HepG2 (cell line): ENCODE measurements at regions not wholly inside any gene's neighbourhood (a gene's known extent, or its start where the extent isn't known, plus 50 kb on each side); places are given as distances from the start of the nearest gene placed in this dataset.

Experiments used
- ATAC-seq: fragments of 200-7000 bp; cut with Tn5 transposase; 3 replicates; pipeline ENCODE4 v1.9.1; 2020; ENCODE audit warnings: mild to moderate bottlenecking, moderate library complexity
- BruUV-seq: library from RNA; stranded (reverse); fragments of 400-500 nt; replicated peaks from 2 replicates; lab custom pipeline; 2021; lab: Mats Ljungman, UMichigan
- CTCF ChIA-PET: fragments of 300-600 bp; formaldehyde crosslinking; extraction: SDS; loops from one replicate; lab custom pipeline; 2021; ENCODE audit warnings: low total read pairs, inconsistent platforms, low intra/inter-chr PET ratio; lab: Yijun Ruan, JAX
- POLR2A ChIA-PET: fragments of 350-600 bp; sonication (Branson Sonifier 250); formaldehyde crosslinking; loops from one replicate; lab custom pipeline; 2020; ENCODE audit warnings: antibody characterized with exemption, inconsistent platforms; lab: Yijun Ruan, JAX
- DNase-seq: peaks from one replicate; pipeline ENCODE4 v3.0.0-alpha.2; 2015; ENCODE audit warnings: low spot score
- FAIRE-seq: peaks from 3 replicates; lab custom pipeline; 2011; peaks lifted over from hg19 to GRCh38; lab: Jason Lieb, UNC
- H2AFZ ChIP-seq: one replicate; pipeline ENCODE4 v1.6.1; 2011; ENCODE audit warnings: low read length, inconsistent platforms
- H3K27ac ChIP-seq: fragments of 300-600 bp; 3 replicates; pipeline ENCODE4 v1.8.0; 2011; ENCODE audit warnings: mixed run types, mild to moderate bottlenecking, mixed read lengths, low read length, inconsistent platforms; ENCODE audit not compliant: insufficient read depth; ENCODE audit errors: extremely low read length
- H3K27me3 ChIP-seq, 2 experiments: fragments of 200-600 bp in 1 of 2; 2 replicates in 1 of 2; 3 replicates in 1 of 2; pipeline versions ENCODE4 v1.6.0 to v1.8.0; 2011; ENCODE audit warnings: low read length in 2 of 2, mild to moderate bottlenecking in 2 of 2, moderate library complexity in 2 of 2, inconsistent platforms in 1 of 2; ENCODE audit not compliant: insufficient read depth in 2 of 2, control insufficient read depth in 1 of 2
- H3K36me3 ChIP-seq, 2 experiments: fragments of 200-600 bp in 1 of 2; replicated peaks in 1 of 2; 2 replicates in 1 of 2; 3 replicates in 1 of 2; pipeline versions ENCODE4 v1.5.1 to v1.8.0; 2011; ENCODE audit warnings: low read length in 2 of 2, inconsistent platforms in 1 of 2; ENCODE audit not compliant: insufficient read depth in 2 of 2, control insufficient read depth in 1 of 2
- H3K4me1 ChIP-seq: 2 replicates; pipeline ENCODE4 v1.5.1; 2012; ENCODE audit warnings: low read length, inconsistent platforms; ENCODE audit not compliant: insufficient read depth
- H3K4me2 ChIP-seq: 2 replicates; pipeline ENCODE4 v1.6.0; 2011; ENCODE audit warnings: low read depth, low read length, inconsistent platforms
- H3K4me3 ChIP-seq, 3 experiments: fragments of 200-600 bp in 1 of 3; sonication (generic), shearing (Covaris generic) in 1 of 3; replicated peaks in 1 of 3; 2 replicates each; pipeline ENCODE4 v1.5.1; 2011 to 2016; ENCODE audit warnings: low read length in 3 of 3, inconsistent platforms in 2 of 3, low read depth in 2 of 3, mild to moderate bottlenecking in 2 of 3, control low read depth in 1 of 3, mixed read lengths in 1 of 3; ENCODE audit not compliant: insufficient read depth in 1 of 3
- H3K79me2 ChIP-seq: one replicate; pipeline ENCODE4 v1.6.1; 2011; ENCODE audit warnings: low read length, inconsistent platforms; ENCODE audit not compliant: insufficient read depth
- H3K9ac ChIP-seq: 2 replicates; pipeline ENCODE4 v1.6.0; 2011; ENCODE audit warnings: mild to moderate bottlenecking, low read depth, low read length, inconsistent platforms; ENCODE audit not compliant: insufficient read depth
- H3K9me3 ChIP-seq: 2 replicates; pipeline ENCODE4 v1.5.1; 2012; ENCODE audit warnings: mild to moderate bottlenecking, low read length
- H4K20me1 ChIP-seq: 2 replicates; pipeline ENCODE4 v1.6.0; 2011; ENCODE audit warnings: inconsistent platforms, mild to moderate bottlenecking, low read length, moderate library complexity; ENCODE audit not compliant: insufficient read depth
- ARID5B ChIP-seq: IDR thresholded peaks from 2 replicates; pipeline ENCODE4 v1.4.0; 2020; ENCODE audit warnings: mild to moderate bottlenecking, missing genetic modification reagents
- CC2D1A ChIP-seq: sonication (generic); formaldehyde crosslinking; IDR thresholded peaks from 2 replicates; pipeline ENCODE4 v1.8.1; 2023; ENCODE audit warnings: mild to moderate bottlenecking, missing genetic modification reagents
- FOXM1 ChIP-seq: sonication (generic); formaldehyde crosslinking; IDR thresholded peaks from 2 replicates; pipeline ENCODE4 v1.5.0; 2020; ENCODE audit warnings: missing genetic modification reagents
- JUN ChIP-seq: sonication (generic); formaldehyde crosslinking; IDR thresholded peaks from 2 replicates; pipeline ENCODE4 v1.4.0; 2020; ENCODE audit warnings: mild to moderate bottlenecking, missing genetic modification reagents
- MIER2 ChIP-seq: IDR thresholded peaks from 2 replicates; pipeline ENCODE4 v1.6.1; 2016; ENCODE audit warnings: missing biosample characterization, missing genetic modification reagents
- MLLT10 ChIP-seq: sonication (generic); formaldehyde crosslinking; IDR thresholded peaks from 2 replicates; pipeline ENCODE4 v1.4.0; 2020; ENCODE audit warnings: missing genetic modification reagents
- MNT ChIP-seq: fragments of 450-650 bp; IDR thresholded peaks from 2 replicates; pipeline ENCODE4 v1.6.1; 2016
- RFX1 ChIP-seq: fragments of 450-650 bp; IDR thresholded peaks from 2 replicates; pipeline ENCODE4 v1.6.1; 2017
- SIN3A ChIP-seq: IDR thresholded peaks from 2 replicates; pipeline ENCODE4 v1.6.1; 2011; ENCODE audit warnings: low read depth, mild to moderate bottlenecking, control low read depth, low read length, borderline replicate concordance
- SOX13 ChIP-seq, 3 experiments: fragments of 450-650 bp in 1 of 3; sonication (generic) in 1 of 3; formaldehyde crosslinking in 1 of 3; IDR thresholded peaks in 2 of 3; conservative IDR thresholded peaks in 1 of 3; 2 replicates each; pipeline versions ENCODE4 v1.5.0 to v1.6.1; 2016 to 2020; ENCODE audit warnings: antibody characterized with exemption in 1 of 3, mild to moderate bottlenecking in 1 of 3, missing compliant biosample characterization in 1 of 3, missing genetic modification reagents in 1 of 3, moderate library complexity in 1 of 3
- ZNF143 ChIP-seq: sonication (generic); formaldehyde crosslinking; IDR thresholded peaks from 2 replicates; pipeline ENCODE4 v1.4.0; 2020; ENCODE audit warnings: missing genetic modification reagents
- ZSCAN5A ChIP-seq: sonication (generic); formaldehyde crosslinking; IDR thresholded peaks from 2 replicates; pipeline ENCODE4 v1.8.0; 2022; ENCODE audit warnings: mild to moderate bottlenecking, missing genetic modification reagents, borderline replicate concordance
- WGBS: methylation state at CpG from one replicate; pipeline ENCODE4 v1.1.6; 2017; ENCODE audit warnings: low lambda C conversion rate; 5-methylcytosine and 5-hydroxymethylcytosine counted together
- in situ Hi-C: cut with HindIII; loops from 2 replicates; pipeline ENCODE4 v1.10.0; 2017; ENCODE audit warnings: low pct_unique_long_range_greater_than_20kb; ENCODE audit not compliant: extremely low pct_ligation_motif_present
- intact Hi-C: fragments of 100-400 bp; cut with micrococcal nuclease; formaldehyde crosslinking; loops from one replicate; pipeline ENCODE4 v1.10.0; 2022; ENCODE audit not compliant: unreplicated experiment
- TF ChIP-seq, protein P1 (sequence below): IDR thresholded peaks from 2 replicates; pipeline ENCODE4 v1.6.1; 2016; ENCODE audit warnings: missing genetic modification reagents, missing compliant biosample characterization
- TF ChIP-seq, protein P2 (sequence below): sonication (generic); formaldehyde crosslinking; IDR thresholded peaks from 2 replicates; pipeline ENCODE4 v1.5.0; 2020; ENCODE audit warnings: mild to moderate bottlenecking, missing genetic modification reagents

DNA sequence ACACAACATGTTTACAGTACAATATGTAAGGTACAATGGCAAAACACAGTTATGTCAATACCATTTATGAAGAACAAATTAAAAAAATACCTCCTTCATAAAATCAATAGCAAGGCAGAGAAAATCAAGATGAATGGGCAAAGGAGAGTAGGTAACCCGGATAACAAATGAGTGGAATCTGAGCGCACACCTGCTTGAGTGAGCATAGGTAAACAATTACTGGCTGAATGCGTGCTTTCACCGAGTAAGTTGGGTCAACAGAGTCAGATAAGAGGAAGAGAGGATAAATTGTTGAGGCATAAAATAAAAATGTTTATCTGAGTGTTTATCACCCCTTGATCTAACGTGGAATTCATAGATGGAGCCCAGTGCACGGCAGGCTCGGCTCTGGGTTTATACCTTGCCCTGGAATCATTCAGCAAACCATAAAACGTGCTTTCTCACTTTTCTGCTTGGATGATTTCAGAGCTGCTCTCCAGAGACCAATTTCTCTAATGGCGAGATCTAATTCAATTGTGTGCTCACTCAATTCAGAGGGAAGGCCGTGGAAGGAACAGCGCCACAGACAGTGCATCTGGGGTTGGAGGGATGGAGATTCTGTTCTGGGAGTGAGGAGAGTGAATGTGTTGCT lies 224.8 kb upstream of the MAP3K7 start (continued):
- no peak for TF ChIP-seq FOXM1
- TF ChIP-seq RFX1: no peak
- TF ChIP-seq, protein P1, sequence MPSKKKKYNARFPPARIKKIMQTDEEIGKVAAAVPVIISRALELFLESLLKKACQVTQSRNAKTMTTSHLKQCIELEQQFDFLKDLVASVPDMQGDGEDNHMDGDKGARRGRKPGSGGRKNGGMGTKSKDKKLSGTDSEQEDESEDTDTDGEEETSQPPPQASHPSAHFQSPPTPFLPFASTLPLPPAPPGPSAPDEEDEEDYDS (CRISPR knock-in tag): no peak
- no peak for TF ChIP-seq SIN3A
- no peak for TF ChIP-seq CC2D1A (CRISPR knock-in tag)

- 32% methylated on average over 4 of the region's 4 CpGs for WGBS
- ChIA-PET POLR2A (no interaction called here), CTCF (no interaction called here)
- Histone ChIP-seq H3K4me3 (no peak overlapping the region), H3K27ac (no peak overlapping the region), H3K27me3 (no peaks in the 10 kb centered on the region), H3K36me3 (no peaks in the 10 kb centered on the region), H3K9me3 (no peaks in the 10 kb centered on the region), H3K4me1 (no peaks in the 10 kb centered on the region), H3K9ac (no peak overlapping the region), H3K4me2 (no peak overlapping the region), H2AFZ (no peak overlapping the region), H4K20me1 (no peaks in the 10 kb centered on the region), H3K79me2 (no peaks in the 10 kb centered on the region)
- intact Hi-C loops: no loop called here
- in situ Hi-C loops: no loop called here
- ATAC-seq (no peak), FAIRE-seq (no peak), DNase-seq (no peak)
- no TSS peak for BruUV-seq
- TF ChIP-seq ZNF143 (no peak), MIER2 (CRISPR knock-in tag) (no peak), ARID5B (CRISPR knock-in tag) (no peak), SOX13 (IDR thresholded peaks at IDR 0.05) (no peak), SOX13 (CRISPR knock-in tag; conservative IDR thresholded peaks at IDR 0.05 in 1 of 2, IDR thresholded peaks at IDR 0.05 in 1 of 2) (no peak), MNT (no peak), JUN (CRISPR knock-in tag) (no peak), ZSCAN5A (no peak), MLLT10 (CRISPR knock-in tag) (no peak)
- TF ChIP-seq, protein P2, sequence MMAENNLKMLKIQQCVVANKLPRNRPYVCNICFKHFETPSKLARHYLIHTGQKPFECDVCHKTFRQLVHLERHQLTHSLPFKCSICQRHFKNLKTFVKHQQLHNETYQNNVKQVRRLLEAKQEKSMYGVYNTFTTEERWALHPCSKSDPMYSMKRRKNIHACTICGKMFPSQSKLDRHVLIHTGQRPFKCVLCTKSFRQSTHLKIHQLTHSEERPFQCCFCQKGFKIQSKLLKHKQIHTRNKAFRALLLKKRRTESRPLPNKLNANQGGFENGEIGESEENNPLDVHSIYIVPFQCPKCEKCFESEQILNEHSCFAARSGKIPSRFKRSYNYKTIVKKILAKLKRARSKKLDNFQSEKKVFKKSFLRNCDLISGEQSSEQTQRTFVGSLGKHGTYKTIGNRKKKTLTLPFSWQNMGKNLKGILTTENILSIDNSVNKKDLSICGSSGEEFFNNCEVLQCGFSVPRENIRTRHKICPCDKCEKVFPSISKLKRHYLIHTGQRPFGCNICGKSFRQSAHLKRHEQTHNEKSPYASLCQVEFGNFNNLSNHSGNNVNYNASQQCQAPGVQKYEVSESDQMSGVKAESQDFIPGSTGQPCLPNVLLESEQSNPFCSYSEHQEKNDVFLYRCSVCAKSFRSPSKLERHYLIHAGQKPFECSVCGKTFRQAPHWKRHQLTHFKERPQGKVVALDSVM: no peak
These were observed 222.2 kb upstream of the MAP3K7 start for GRCh38 chr6:90809035-90809434.
